DND-41 (cell line): ENCODE measurements at regions not wholly inside any gene's neighbourhood (a gene's known extent, or its start where the extent isn't known, plus 50 kb on each side); places are given as distances from the start of the nearest gene placed in this dataset.

Source experiments
- ATAC-seq: fragments of 200-7000 bp; cut with Tn5 transposase; 3 replicates; pipeline ENCODE4 v1.9.1; 2021; ENCODE audit warnings: low read depth; ENCODE audit not compliant: insufficient read depth
- DNase-seq: peaks from one replicate; pipeline ENCODE4 v3.0.0-alpha.2; 2020
- H2AFZ ChIP-seq: 2 replicates; pipeline ENCODE4 v1.6.0; 2012; ENCODE audit warnings: low read depth, low read length
- H3K27ac ChIP-seq: 2 replicates; pipeline ENCODE4 v1.5.1; 2012; ENCODE audit warnings: low read length, inconsistent platforms
- H3K27me3 ChIP-seq: fragments of 200-600 bp; sonication (generic); 2 replicates; pipeline ENCODE4 v1.6.0; 2012; ENCODE audit warnings: low read length, mild to moderate bottlenecking, inconsistent platforms; ENCODE audit not compliant: insufficient read depth, poor library complexity
- H3K36me3 ChIP-seq: 2 replicates; pipeline ENCODE4 v1.5.1; 2012; ENCODE audit warnings: low read length, inconsistent platforms; ENCODE audit not compliant: insufficient read depth
- H3K4me1 ChIP-seq: 2 replicates; pipeline ENCODE4 v1.5.1; 2012; ENCODE audit warnings: mild to moderate bottlenecking, low read length; ENCODE audit not compliant: insufficient read depth
- H3K4me2 ChIP-seq: 2 replicates; pipeline ENCODE4 v1.6.0; 2012; ENCODE audit warnings: mild to moderate bottlenecking, moderate library complexity, low read length, inconsistent platforms; ENCODE audit not compliant: insufficient read depth
- H3K4me3 ChIP-seq, 2 experiments: fragments of 200-600 bp in 1 of 2; shearing (Covaris generic) in 1 of 2; 2 replicates each; pipeline ENCODE4 v1.5.1; 2012 to 2016; ENCODE audit warnings: inconsistent platforms in 2 of 2, low read length in 2 of 2, mild to moderate bottlenecking in 2 of 2, low read depth in 1 of 2, moderate library complexity in 1 of 2
- H3K79me2 ChIP-seq: 2 replicates; pipeline ENCODE4 v1.6.0; 2012; ENCODE audit warnings: low read length, inconsistent platforms; ENCODE audit not compliant: insufficient read depth
- H3K9ac ChIP-seq: 2 replicates; pipeline ENCODE4 v1.6.0; 2012; ENCODE audit warnings: low read depth, mild to moderate bottlenecking, inconsistent platforms, low read length, moderate library complexity
- H3K9me3 ChIP-seq: 2 replicates; pipeline ENCODE4 v1.5.1; 2012; ENCODE audit warnings: low read length, moderate library complexity, mild to moderate bottlenecking, inconsistent platforms; ENCODE audit not compliant: insufficient read depth, severe bottlenecking
- H4K20me1 ChIP-seq: 2 replicates; pipeline ENCODE4 v1.6.0; 2012; ENCODE audit warnings: low read length; ENCODE audit not compliant: insufficient read depth
- EZH2 ChIP-seq: IDR thresholded peaks from 3 replicates; pipeline ENCODE4 v1.6.1; 2012; ENCODE audit warnings: borderline replicate concordance, low read depth, mild to moderate bottlenecking, moderate library complexity, low read length, inconsistent platforms; ENCODE audit not compliant: severe bottlenecking
- TF ChIP-seq, protein P1 (sequence below): IDR thresholded peaks from 2 replicates; pipeline ENCODE4 v1.5.1; 2012; ENCODE audit warnings: borderline replicate concordance, low read length, moderate library complexity, mild to moderate bottlenecking; ENCODE audit not compliant: poor library complexity, severe bottlenecking; ENCODE audit errors: extremely low read depth

DNA sequence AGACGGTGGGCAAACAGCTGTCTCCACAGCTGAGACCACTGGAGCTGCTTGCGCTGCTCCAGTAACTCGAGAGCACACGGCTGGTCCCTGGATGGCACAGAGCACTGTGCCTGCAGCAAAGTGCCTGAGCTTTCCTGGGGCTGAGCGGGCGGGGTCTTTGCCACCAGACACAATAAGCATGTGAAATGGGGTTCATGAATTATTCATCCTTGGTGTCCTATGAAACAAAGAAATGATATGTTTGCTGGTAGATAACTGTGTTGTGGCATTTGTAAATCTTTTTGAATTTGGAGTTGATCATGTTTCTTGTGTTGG is 151.7 kb upstream of the MPDZ start:
- Histone ChIP-seq H2AFZ (no peak overlapping the region), H3K9me3 (no peaks in the 10 kb centered on the region), H3K4me1 (no peaks in the 10 kb centered on the region), H3K79me2 (no peaks in the 10 kb centered on the region), H3K4me3 (no peak overlapping the region), H3K27ac (no peak overlapping the region), H4K20me1 (no peaks in the 10 kb centered on the region), H3K4me2 (no peak overlapping the region), H3K36me3 (no peaks in the 10 kb centered on the region), H3K27me3 (no peaks in the 10 kb centered on the region), H3K9ac (no peak overlapping the region)
- TF ChIP-seq EZH2: no peak
- TF ChIP-seq, protein P1, sequence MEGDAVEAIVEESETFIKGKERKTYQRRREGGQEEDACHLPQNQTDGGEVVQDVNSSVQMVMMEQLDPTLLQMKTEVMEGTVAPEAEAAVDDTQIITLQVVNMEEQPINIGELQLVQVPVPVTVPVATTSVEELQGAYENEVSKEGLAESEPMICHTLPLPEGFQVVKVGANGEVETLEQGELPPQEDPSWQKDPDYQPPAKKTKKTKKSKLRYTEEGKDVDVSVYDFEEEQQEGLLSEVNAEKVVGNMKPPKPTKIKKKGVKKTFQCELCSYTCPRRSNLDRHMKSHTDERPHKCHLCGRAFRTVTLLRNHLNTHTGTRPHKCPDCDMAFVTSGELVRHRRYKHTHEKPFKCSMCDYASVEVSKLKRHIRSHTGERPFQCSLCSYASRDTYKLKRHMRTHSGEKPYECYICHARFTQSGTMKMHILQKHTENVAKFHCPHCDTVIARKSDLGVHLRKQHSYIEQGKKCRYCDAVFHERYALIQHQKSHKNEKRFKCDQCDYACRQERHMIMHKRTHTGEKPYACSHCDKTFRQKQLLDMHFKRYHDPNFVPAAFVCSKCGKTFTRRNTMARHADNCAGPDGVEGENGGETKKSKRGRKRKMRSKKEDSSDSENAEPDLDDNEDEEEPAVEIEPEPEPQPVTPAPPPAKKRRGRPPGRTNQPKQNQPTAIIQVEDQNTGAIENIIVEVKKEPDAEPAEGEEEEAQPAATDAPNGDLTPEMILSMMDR: no peak
- DNase-seq (no peak), ATAC-seq (no peak)

DNA sequence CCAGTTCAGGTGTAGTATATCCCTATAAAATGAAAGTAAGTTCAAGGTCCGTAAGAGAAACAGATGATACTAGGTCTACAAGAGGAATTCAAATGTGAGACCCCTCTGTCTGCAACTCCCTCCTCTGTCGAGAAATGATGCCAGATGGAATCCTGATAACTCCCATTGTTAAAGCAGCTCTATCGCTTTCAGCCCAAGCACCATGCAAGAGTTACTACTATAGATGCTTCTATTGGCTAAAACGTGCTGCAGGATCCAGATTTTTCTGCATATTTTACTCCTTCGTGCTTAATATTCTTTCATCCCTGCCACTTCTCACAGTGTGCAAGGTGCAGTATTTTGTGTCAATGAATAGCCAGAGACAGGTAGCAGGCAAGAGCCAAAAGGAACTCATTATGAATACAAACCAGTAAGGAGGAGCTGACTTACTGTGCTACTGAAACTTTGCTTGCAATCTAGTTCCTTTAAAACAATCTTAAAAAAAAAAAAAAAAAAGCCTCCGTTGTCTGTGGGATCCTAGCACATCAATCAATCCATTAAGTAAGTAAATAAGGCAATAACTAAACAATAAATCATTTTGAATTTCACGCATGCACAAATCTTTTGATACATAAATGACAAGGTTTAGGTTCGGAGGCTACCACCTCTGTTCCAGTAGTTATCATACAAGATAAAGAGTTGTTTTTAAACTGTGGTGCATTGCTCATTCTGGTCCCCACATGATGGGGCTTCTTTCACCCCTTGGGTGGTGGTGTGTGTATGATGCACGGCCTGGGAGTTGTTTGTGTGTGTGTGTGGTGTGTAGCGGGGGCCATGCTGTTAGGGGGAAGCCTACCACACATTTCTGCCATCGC is 151.1 kb upstream of the MPDZ start:
- Histone ChIP-seq H3K79me2 (no peaks in the 10 kb centered on the region), H3K4me1 (no peaks in the 10 kb centered on the region), H3K27ac (no peak overlapping the region), H3K27me3 (no peaks in the 10 kb centered on the region), H3K9ac (no peak overlapping the region), H2AFZ (no peak overlapping the region), H3K9me3 (no peaks in the 10 kb centered on the region), H3K36me3 (no peaks in the 10 kb centered on the region), H4K20me1 (no peaks in the 10 kb centered on the region), H3K4me2 (no peak overlapping the region), H3K4me3 (no peak overlapping the region)
- TF ChIP-seq, protein P1: no peak
- TF ChIP-seq EZH2: no peak
- DNase-seq (no peak), ATAC-seq (no peak)

DNA sequence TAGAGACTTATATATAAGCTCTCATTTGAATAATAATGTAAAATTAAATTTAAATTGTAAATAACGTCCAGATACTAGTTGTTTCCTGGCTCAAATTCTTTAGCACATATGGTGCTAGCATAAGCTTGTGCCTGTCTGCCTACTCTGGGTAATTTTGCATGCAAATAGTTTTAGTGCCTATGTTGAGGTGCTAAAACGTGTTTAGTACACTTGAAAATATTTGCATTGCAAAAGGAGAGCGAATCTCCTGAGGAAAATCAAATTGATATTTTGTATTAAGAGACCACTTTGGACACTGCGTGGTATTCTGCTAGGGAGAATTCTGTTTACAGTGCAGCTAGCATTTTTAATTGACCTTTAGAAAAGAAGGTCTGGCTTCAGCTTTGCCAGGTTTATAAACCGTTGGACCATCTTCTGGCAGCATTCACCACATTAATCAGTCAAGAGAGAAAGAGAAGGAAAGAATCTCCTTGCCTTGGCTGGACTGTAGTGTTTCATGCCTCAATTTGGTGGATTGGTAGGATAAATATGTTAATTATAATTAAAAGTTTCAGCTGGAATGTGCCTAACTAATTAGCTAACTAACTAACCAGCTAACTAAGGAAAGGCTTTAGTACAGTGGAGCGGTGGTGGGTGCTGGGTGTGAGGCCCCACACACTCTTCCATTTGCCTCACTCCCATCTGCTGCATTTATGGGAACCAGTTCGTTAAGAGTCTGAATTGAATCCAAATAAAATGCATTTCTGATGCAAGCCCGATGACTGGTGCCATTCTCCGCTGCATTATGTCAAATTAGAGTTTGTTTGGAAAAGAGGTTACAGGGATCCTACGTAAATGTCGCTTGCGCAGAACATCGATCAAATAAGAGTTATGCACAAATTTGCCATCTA is 150.1 kb upstream of the MPDZ start:
- ATAC-seq (no peak), DNase-seq (no peak)
- no peak overlapping the region for H3K4me3 ChIP-seq
- no peaks in the 10 kb centered on the region for H3K36me3 ChIP-seq
- H3K27ac ChIP-seq: no peak overlapping the region
- H3K4me2 ChIP-seq: no peak overlapping the region
- H3K9ac ChIP-seq: no peak overlapping the region
- H3K9me3 ChIP-seq: no peaks in the 10 kb centered on the region
- no peaks in the 10 kb centered on the region for H3K4me1 ChIP-seq
- no peaks in the 10 kb centered on the region for H4K20me1 ChIP-seq
- H2AFZ ChIP-seq: no peak overlapping the region
- no peaks in the 10 kb centered on the region for H3K27me3 ChIP-seq
- no peaks in the 10 kb centered on the region for H3K79me2 ChIP-seq
- no peak for TF ChIP-seq EZH2
- TF ChIP-seq, protein P1: no peak
